Uterus (tissue), 2 donors: ENCODE measurements at regions not wholly inside any gene's neighbourhood (a gene's known extent, or its start where the extent isn't known, plus 50 kb on each side); places are given as distances from the start of the nearest gene placed in this dataset.

Source experiments
- POLR2A ChIP-seq, 2 donors: fragments of 450-650 bp; IDR thresholded peaks; one replicate each; pipeline ENCODE4 v1.6.1; 2016; ENCODE audit warnings: antibody characterized with exemption in 2 of 2, mild to moderate bottlenecking in 1 of 2, moderate library complexity in 1 of 2
- TF ChIP-seq, protein P1 (sequence below), 4 experiments: fragments of 200-600 bp in 2 of 4; fragments of 450-650 bp in 2 of 4; sonication (generic) in 2 of 4; IDR thresholded peaks; one replicate each; pipeline ENCODE4 v1.5.1; 2016 to 2019; ENCODE audit warnings: antibody characterized with exemption in 4 of 4, mild to moderate bottlenecking in 2 of 4, moderate library complexity in 1 of 4

DNA sequence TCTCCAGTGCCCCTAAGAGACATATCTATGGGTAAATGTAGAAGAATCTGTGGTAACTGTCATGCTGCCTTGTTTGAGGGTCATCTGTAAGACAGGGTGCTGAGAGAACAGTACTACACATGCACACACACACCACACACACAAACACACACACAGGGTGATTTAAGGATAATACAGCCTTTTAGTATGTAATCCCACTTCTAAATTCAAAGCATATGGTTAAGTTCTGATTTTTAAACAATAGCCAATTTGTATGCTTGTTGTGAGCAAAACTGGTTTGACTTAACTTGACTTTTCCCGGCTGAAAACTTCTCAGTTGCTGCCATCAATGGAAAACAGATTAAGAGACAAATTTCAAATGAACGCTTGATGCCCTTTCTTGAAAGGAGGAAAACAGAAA is 241.8 kb downstream of the ADGRG6 start:
- TF ChIP-seq, protein P1, sequence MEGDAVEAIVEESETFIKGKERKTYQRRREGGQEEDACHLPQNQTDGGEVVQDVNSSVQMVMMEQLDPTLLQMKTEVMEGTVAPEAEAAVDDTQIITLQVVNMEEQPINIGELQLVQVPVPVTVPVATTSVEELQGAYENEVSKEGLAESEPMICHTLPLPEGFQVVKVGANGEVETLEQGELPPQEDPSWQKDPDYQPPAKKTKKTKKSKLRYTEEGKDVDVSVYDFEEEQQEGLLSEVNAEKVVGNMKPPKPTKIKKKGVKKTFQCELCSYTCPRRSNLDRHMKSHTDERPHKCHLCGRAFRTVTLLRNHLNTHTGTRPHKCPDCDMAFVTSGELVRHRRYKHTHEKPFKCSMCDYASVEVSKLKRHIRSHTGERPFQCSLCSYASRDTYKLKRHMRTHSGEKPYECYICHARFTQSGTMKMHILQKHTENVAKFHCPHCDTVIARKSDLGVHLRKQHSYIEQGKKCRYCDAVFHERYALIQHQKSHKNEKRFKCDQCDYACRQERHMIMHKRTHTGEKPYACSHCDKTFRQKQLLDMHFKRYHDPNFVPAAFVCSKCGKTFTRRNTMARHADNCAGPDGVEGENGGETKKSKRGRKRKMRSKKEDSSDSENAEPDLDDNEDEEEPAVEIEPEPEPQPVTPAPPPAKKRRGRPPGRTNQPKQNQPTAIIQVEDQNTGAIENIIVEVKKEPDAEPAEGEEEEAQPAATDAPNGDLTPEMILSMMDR (IDR thresholded peaks at IDR 0.05) = no peak
- no peak for TF ChIP-seq POLR2A (IDR thresholded peaks at IDR 0.05)
